Breast epithelium (tissue), 3 donors: ENCODE measurements at regions not wholly inside any gene's neighbourhood (a gene's known extent, or its start where the extent isn't known, plus 50 kb on each side); places are given as distances from the start of the nearest gene placed in this dataset.

Source experiments
- POLR2AphosphoS5 ChIP-seq, 3 donors: sonication (generic); formaldehyde crosslinking; IDR thresholded peaks; one replicate each; pipeline ENCODE4 v1.6.1; 2017; ENCODE audit warnings: antibody characterized with exemption in 3 of 3
- TF ChIP-seq, protein P1 (sequence below), 3 donors: fragments of 450-650 bp; IDR thresholded peaks; one replicate each; pipeline ENCODE4 v1.5.1; 2016 to 2017; ENCODE audit warnings: antibody characterized with exemption in 3 of 3, mild to moderate bottlenecking in 3 of 3, moderate library complexity in 3 of 3

DNA sequence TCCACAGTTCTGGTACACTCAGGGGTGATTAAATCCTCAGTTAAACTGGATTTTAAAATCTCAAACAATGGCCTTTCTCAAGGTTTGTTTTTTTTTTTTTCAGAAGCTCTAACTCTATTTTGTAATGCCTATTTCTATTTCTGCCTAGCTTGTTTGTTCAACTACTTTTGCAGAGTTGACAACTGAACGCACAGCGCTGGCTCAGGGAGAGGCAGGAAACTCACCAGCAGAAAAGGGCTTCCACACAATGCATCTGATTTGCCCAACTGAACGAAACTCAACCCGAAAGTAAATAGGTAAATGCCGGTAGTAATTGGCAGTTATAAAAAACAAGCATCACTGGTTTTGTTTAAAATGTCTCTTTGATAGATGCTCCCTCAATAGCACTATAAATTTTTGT lies 52.7 kb upstream of the CNEP1R1 start:
- TF ChIP-seq, protein P1, sequence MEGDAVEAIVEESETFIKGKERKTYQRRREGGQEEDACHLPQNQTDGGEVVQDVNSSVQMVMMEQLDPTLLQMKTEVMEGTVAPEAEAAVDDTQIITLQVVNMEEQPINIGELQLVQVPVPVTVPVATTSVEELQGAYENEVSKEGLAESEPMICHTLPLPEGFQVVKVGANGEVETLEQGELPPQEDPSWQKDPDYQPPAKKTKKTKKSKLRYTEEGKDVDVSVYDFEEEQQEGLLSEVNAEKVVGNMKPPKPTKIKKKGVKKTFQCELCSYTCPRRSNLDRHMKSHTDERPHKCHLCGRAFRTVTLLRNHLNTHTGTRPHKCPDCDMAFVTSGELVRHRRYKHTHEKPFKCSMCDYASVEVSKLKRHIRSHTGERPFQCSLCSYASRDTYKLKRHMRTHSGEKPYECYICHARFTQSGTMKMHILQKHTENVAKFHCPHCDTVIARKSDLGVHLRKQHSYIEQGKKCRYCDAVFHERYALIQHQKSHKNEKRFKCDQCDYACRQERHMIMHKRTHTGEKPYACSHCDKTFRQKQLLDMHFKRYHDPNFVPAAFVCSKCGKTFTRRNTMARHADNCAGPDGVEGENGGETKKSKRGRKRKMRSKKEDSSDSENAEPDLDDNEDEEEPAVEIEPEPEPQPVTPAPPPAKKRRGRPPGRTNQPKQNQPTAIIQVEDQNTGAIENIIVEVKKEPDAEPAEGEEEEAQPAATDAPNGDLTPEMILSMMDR (IDR thresholded peaks at IDR 0.05) = no peak
- no peak for TF ChIP-seq POLR2AphosphoS5 (IDR thresholded peaks at IDR 0.05)
